GM08714 (cell line): ENCODE measurements at regions not wholly inside any gene's neighbourhood (a gene's known extent, or its start where the extent isn't known, plus 50 kb on each side); places are given as distances from the start of the nearest gene placed in this dataset.
"Not testable (repeated sequence)": the region's sequence is repeated elsewhere in the genome, so short reads cannot be mapped to it uniquely, and the experiment has no call there.

Experiments
- H3K4me3 ChIP-seq: fragments of 200-500 bp; sonication (Bioruptor generic); 2 replicates; pipeline ENCODE4 v1.5.1; 2014; ENCODE audit warnings: mild to moderate bottlenecking, low read length, inconsistent platforms
- ZNF274 ChIP-seq: IDR thresholded peaks from 2 replicates; pipeline ENCODE4 v1.6.1; 2012; ENCODE audit warnings: mild to moderate bottlenecking, low read depth, low read length

- no peak overlapping the region for H3K4me3 ChIP-seq
These were observed 596.1 kb downstream of the HTR1B start for GRCh38 chr6:76867182-76867581.

DNA sequence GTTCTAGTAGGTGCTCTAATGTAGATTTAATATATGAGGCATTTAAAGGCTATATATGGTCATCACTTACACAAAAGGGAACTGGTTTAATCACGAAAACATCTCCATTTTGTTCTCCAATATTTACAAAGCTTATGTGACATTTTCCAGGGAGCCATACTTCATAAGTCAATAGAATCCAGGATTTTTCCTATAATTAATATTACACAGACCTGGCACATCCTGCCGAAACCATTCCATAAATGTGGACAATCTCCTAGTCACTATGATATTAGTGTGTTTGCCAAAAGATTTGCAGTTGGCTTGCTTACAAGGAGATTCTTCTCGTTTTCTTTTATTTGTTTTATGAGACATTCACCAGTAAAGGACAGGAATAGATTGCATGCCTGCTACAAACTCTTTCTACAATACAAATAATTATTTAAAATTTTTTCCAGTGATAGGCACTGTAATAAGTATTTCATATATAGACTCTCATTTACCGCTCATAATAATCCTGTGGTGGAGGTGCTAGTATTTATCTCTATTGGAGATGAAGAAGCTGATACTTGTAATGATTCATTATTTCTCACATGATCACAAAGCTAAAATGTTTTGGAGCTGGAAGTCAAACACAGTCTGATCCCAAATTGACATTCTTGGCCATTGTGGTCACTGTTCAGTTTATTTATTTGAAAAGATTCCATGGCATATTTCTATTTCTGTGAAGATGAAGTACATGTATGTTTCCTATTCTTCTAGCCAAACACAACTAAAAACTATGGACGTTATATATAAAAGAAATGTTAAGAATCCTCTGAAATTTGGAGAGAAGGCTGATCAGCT is 597.0 kb downstream of the HTR1B start:
- no peak for TF ChIP-seq ZNF274
- H3K4me3 ChIP-seq = no peak overlapping the region

More at GRCh38 chr6:76867182-76867581, 596.1 kb downstream of the HTR1B start:
- no peak for TF ChIP-seq ZNF274

- H3K4me3 ChIP-seq = no peak overlapping the region
- TF ChIP-seq ZNF274 = no peak
These were observed 600.4 kb downstream of the HTR1B start for GRCh38 chr6:76862936-76863335.

GRCh38 chr6:76861403-76861802 is 601.9 kb downstream of the HTR1B start:
- no peak for TF ChIP-seq ZNF274
- no peak overlapping the region for H3K4me3 ChIP-seq

- no peak for TF ChIP-seq ZNF274
- no peak overlapping the region for H3K4me3 ChIP-seq
These were observed 607.2 kb downstream of the HTR1B start for GRCh38 chr6:76856065-76856464.

DNA sequence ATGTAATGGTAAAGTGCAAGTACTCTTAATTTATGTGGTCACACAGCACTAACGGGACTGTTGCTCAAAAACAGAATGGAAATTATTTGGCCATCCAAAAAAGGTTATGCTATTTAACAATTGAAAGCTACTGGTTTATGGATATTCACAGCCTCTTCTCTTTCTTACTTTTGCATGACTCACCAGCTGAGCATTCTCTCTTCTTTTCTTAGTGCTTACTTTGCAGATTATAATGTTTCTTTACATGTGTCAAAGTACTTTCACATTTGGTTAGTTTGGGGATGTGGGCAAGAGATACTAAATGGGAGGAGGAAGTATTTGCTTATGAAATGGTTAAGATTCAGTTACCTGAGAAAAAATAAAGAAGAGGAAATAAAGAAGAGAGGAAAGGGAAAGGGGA is 610.5 kb downstream of the HTR1B start:
- TF ChIP-seq ZNF274 = no peak
- no peak overlapping the region for H3K4me3 ChIP-seq

- not testable (repeated sequence) for H3K4me3 ChIP-seq
These were observed 613.9 kb downstream of the HTR1B start for GRCh38 chr6:76849274-76849970.

- no peak overlapping the region for H3K4me3 ChIP-seq
- TF ChIP-seq ZNF274 = no peak
These were observed 620.1 kb downstream of the HTR1B start for GRCh38 chr6:76843054-76843822.

DNA sequence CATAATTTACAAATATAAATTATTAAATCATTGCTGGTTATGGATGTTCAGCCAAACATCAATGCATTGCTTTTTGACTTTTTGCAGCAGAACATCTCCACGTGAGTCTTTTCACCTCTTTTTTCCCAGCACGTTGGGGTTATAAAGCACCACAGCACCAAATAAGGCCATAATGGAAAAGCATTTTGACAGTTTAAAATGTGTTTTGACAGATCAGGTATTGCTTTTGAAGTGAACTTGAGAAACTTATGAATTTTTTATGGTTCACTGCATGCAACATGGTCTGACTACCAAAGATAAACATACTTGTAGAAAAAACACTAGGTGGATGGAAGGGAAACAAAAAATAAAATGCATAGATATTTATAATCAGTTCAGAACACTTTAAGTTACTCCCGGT is 622.4 kb downstream of the HTR1B start:
- TF ChIP-seq ZNF274 = no peak
- H3K4me3 ChIP-seq = no peak overlapping the region

GRCh38 chr6:76840041-76840745 is 623.1 kb downstream of the HTR1B start:
- no peak overlapping the region for H3K4me3 ChIP-seq
- TF ChIP-seq ZNF274 = no peak

- no peak overlapping the region for H3K4me3 ChIP-seq
- TF ChIP-seq ZNF274 = no peak
These were observed 623.8 kb downstream of the HTR1B start for GRCh38 chr6:76839505-76839904.

- no peak overlapping the region for H3K4me3 ChIP-seq
- TF ChIP-seq ZNF274 = no peak
These were observed 625.7 kb downstream of the HTR1B start for GRCh38 chr6:76837564-76837963.

DNA sequence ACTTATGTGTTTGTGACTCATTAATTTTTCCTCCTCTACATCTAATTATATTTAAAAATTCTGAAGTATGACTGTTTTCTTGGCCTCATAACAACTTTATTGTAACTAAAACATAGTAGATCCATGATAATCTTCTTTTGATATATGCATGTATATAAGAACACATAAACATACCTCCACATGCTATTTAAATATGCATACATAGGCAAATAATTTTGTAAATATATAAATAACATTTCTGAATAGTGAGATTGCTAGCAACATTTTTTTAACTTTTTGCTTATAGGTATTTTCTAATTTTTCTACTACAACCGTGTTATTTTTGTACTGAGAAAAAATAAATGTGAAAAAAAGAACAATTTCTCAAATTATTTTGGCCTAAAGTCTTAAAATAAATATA is 627.6 kb downstream of the HTR1B start:
- no peak for TF ChIP-seq ZNF274
- H3K4me3 ChIP-seq = no peak overlapping the region

DNA sequence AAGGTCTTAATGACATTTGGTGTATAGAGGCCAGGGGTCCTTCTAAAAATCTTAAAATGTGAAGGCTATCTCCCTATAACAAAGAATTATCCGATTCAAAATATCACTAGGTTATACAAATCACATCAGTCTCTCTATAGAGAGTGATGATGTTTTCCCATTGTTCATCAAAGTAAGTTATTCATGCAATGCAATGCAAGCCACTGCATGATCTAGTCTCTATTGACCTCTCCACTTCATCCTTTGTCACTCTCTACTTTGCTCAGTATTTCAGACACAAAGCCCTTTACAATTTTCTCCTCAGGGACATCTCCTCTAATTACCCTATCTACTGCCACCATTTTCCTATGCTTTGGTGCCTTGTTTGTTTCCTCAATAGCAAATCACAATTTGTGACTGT is 628.0 kb downstream of the HTR1B start:
- TF ChIP-seq ZNF274 = no peak
- H3K4me3 ChIP-seq = no peak overlapping the region
